Retinal pigment epithelial cell (primary cell): ENCODE measurements at regions not wholly inside any gene's neighbourhood (a gene's known extent, or its start where the extent isn't known, plus 50 kb on each side); places are given as distances from the start of the nearest gene placed in this dataset.
"Not testable (repeated sequence)": the region's sequence is repeated elsewhere in the genome, so short reads cannot be mapped to it uniquely, and the experiment has no call there.

Experiments
- DNase-seq: peaks from one replicate; pipeline ENCODE4 v3.0.0-alpha.2; 2010; ENCODE audit warnings: low read depth
- H3K4me3 ChIP-seq: 2 replicates; pipeline ENCODE4 v1.5.1; 2011; ENCODE audit warnings: mild to moderate bottlenecking, low read length, control low read depth, moderate library complexity
- CTCF ChIP-seq: conservative IDR thresholded peaks from 2 replicates; pipeline ENCODE4 v1.5.1; 2011; ENCODE audit warnings: low read depth, low read length, control low read depth, inconsistent platforms

DNA sequence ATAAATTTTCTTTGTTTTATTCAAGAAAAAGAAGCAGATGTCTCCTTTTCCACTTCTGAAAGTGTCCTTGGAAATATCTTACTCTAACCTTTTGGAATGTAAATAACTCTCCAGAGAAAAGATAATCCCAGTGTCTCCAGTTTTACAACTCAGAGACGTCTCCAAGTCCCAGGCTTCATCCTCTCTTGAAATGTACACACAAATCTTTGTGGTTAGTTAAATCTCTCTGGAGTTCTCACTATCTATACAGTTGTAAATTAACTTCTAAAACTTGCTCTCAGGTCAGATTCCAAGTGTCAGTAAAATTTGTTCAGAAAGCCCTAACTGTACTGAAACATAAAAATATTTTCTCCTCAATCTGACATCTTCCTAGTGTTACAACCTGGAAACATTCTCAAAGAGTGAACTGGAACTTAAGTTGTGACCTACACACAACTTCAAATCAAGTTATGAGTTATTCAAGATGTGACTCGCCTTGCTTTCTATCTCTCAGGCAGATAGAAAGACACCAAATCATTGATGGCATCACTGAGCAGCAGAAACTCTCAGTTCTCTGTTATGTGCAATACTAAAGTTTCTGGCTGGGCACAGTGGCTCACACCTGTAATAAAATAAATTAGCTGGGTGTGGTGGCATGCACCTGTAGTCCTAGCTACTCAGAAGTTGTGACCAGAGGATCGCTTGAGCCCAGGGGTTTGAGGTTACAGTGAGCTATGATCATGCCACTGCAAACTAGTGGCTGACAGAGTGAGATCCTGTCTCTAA lies 284.2 kb downstream of the RCHY1 start:
- no peak for TF ChIP-seq CTCF
- H3K4me3 ChIP-seq: no peak overlapping the region

GRCh38 chr4:75213480-75213879 lies 280.6 kb downstream of the PARM1 start:
- H3K4me3 ChIP-seq: no peak overlapping the region
- DNase-seq: no peak
- no peak for TF ChIP-seq CTCF

More for the DNA sequence above, 284.2 kb downstream of the RCHY1 start:
- no peak for DNase-seq

DNA sequence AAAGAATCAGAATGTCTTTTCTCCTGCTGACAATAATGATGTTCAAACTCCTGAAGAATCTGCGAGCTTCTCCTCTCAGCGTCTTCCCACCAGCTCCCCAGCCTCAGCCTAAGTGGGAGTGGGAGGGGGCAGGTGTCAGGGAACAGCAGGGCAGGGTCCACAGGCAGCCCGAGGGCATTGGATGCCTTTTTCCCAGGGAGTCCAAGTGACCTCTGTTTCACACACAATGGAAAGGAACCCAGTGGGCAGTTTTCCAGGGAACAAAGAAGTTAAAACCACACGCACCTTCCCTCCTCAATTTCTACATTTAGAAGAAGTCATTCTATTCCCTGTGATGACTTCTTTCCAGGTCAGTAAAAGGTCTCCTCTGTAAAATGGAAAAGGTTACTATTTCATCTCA lies 278.5 kb downstream of the PARM1 start:
- TF ChIP-seq CTCF: no peak
- no peak overlapping the region for H3K4me3 ChIP-seq
- no peak for DNase-seq

DNA sequence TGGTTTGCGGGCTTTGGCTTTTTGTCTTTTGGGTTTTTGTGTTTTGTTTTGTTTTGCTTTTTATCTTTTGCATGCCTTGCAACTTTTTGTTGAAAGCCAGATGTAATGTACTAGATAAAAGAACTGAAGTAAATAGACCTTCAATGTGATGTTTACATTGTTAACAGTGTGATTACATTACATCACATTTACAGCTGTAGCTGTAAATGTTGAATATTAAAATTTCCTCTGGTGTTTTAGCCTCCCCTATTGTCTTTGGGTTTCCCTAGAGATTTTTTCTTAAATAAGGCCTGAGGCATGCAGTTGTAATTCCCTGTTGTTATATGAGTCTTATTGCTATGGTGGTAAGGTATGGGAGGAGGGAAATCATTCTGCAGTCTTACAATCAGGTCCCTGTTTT lies 275.0 kb downstream of the PARM1 start:
- no peak for TF ChIP-seq CTCF
- no peak for DNase-seq
- H3K4me3 ChIP-seq: no peak overlapping the region

GRCh38 chr4:75195111-75195510 lies 262.2 kb downstream of the PARM1 start:
- no peak for DNase-seq

GRCh38 chr4:75194180-75194579 lies 261.3 kb downstream of the PARM1 start:
- no peak overlapping the region for H3K4me3 ChIP-seq
- no peak for DNase-seq
- TF ChIP-seq CTCF: no peak

More at GRCh38 chr4:75195111-75195510, 262.2 kb downstream of the PARM1 start:
- no peak for TF ChIP-seq CTCF
- no peak overlapping the region for H3K4me3 ChIP-seq

GRCh38 chr4:75192182-75192581 lies 259.3 kb downstream of the PARM1 start:
- DNase-seq, H3K4me3 ChIP-seq: not testable (repeated sequence)
